Neutrophil (primary cell): ENCODE measurements at regions not wholly inside any gene's neighbourhood (a gene's known extent, or its start where the extent isn't known, plus 50 kb on each side); places are given as distances from the start of the nearest gene placed in this dataset.

Source experiments
- H3K27ac ChIP-seq: fragments of 200-600 bp; sonication (generic); 2 replicates; pipeline ENCODE4 v1.5.1; 2016; ENCODE audit warnings: mild to moderate bottlenecking, moderate library complexity
- H3K27me3 ChIP-seq: fragments of 200-600 bp; sonication (generic); 2 replicates; pipeline ENCODE4 v1.6.0; 2016; ENCODE audit warnings: mild to moderate bottlenecking
- H3K36me3 ChIP-seq: fragments of 200-600 bp; sonication (generic); 2 replicates; pipeline ENCODE4 v1.5.1; 2017
- H3K4me1 ChIP-seq, 2 experiments: fragments of 200-600 bp in 1 of 2; sonication (generic) in 1 of 2; 1 replicate in 1 of 2; 2 replicates in 1 of 2; pipeline versions ENCODE4 v1.5.1 to v1.6.1; 2013 to 2016; ENCODE audit warnings: low read depth in 1 of 2, low read length in 1 of 2, mild to moderate bottlenecking in 1 of 2, moderate library complexity in 1 of 2; ENCODE audit not compliant: control insufficient read depth in 1 of 2, insufficient read depth in 1 of 2
- H3K4me3 ChIP-seq, 2 experiments: fragments of 200-600 bp in 1 of 2; sonication (generic) in 1 of 2; 1 replicate in 1 of 2; 2 replicates in 1 of 2; pipeline ENCODE4 v1.5.1; 2013 to 2016; ENCODE audit warnings: low read depth in 1 of 2, low read length in 1 of 2, mild to moderate bottlenecking in 1 of 2, moderate library complexity in 1 of 2
- H3K9me3 ChIP-seq: fragments of 200-600 bp; sonication (generic); 2 replicates; pipeline ENCODE4 v1.5.1; 2016
- TF ChIP-seq, protein P1 (sequence below): fragments of 200-600 bp; sonication (generic); IDR thresholded peaks from 2 replicates; pipeline ENCODE4 v1.5.1; 2016; ENCODE audit warnings: antibody characterized with exemption

DNA sequence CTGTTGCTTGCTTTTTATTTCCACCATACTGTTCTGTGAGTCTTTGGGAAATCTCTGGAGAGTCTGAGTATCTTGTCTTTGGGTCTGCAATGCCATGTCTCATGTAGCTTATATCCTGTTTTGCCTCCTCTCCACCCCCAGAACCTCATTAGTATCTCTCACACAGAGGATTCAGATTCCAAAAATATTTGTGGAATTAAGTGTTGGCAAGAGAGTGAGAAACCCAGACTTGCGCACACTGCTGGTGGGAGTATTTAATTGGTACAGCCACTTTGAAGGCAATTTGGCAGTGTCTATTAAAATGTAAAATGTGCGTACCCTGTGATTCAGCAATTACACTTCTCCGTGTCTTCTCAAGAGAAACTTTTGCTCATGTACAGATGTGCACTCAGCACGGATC, 68.6 kb downstream of the ZNF621 start:
- H3K4me3 ChIP-seq: no peak overlapping the region

DNA sequence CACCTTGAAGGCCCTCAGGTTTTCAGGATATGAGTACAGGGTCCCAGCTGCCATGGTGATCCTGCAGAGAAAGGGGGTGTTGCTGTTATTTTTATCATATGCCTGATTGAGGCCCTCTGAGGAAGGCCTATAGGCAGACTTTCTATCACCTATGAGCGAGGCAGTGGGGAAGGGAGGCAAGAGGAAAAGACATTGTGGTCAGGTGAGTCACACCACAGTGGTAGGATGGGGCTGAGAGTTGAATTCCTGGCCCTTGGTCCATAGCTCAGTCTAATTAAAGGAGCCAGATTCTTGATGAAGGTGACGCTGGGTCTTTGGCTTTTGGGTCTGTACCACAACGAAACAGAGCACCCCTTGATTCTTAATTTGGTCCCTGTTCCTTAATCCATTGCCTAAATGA, 72.7 kb downstream of the ZNF621 start:
- TF ChIP-seq, protein P1, sequence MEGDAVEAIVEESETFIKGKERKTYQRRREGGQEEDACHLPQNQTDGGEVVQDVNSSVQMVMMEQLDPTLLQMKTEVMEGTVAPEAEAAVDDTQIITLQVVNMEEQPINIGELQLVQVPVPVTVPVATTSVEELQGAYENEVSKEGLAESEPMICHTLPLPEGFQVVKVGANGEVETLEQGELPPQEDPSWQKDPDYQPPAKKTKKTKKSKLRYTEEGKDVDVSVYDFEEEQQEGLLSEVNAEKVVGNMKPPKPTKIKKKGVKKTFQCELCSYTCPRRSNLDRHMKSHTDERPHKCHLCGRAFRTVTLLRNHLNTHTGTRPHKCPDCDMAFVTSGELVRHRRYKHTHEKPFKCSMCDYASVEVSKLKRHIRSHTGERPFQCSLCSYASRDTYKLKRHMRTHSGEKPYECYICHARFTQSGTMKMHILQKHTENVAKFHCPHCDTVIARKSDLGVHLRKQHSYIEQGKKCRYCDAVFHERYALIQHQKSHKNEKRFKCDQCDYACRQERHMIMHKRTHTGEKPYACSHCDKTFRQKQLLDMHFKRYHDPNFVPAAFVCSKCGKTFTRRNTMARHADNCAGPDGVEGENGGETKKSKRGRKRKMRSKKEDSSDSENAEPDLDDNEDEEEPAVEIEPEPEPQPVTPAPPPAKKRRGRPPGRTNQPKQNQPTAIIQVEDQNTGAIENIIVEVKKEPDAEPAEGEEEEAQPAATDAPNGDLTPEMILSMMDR: no peak
- no peak overlapping the region for H3K4me3 ChIP-seq
- H3K27ac ChIP-seq: no peak overlapping the region
- no peaks in the 10 kb centered on the region for H3K9me3 ChIP-seq
- H3K4me1 ChIP-seq: no peaks in the 10 kb centered on the region
- H3K27me3 ChIP-seq: no peaks in the 10 kb centered on the region
- H3K36me3 ChIP-seq: no peaks in the 10 kb centered on the region

More for the DNA sequence above, 68.6 kb downstream of the ZNF621 start:
- H3K27me3 ChIP-seq: no peaks in the 10 kb centered on the region
- TF ChIP-seq, protein P1: no peak
- H3K27ac ChIP-seq: no peak overlapping the region
- H3K9me3 ChIP-seq: no peaks in the 10 kb centered on the region
- H3K36me3 ChIP-seq: no peaks in the 10 kb centered on the region
- H3K4me1 ChIP-seq: no peaks in the 10 kb centered on the region

DNA sequence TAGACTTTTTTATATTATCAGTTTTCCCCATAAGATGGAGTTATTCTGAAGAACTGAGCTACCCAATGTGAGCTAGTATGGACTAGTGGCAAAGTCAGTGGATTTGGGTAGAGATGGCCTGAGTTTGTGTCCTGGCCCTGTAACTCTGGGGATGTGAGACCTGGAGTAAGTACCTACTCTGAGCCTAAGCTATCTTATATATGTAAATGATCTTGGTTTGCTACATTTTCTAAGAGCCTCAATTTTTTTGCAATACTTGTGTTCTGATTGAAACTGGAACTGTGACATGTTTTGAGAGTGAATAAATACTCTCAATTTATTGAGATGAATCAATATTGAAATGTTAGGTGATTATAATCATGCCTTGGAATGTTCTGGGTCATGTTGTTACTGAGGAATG, 73.6 kb downstream of the ZNF621 start:
- Histone ChIP-seq H3K27me3 (no peaks in the 10 kb centered on the region), H3K4me3 (no peak overlapping the region), H3K27ac (no peak overlapping the region), H3K36me3 (no peaks in the 10 kb centered on the region), H3K9me3 (no peaks in the 10 kb centered on the region), H3K4me1 (no peaks in the 10 kb centered on the region)
- TF ChIP-seq, protein P1: no peak

DNA sequence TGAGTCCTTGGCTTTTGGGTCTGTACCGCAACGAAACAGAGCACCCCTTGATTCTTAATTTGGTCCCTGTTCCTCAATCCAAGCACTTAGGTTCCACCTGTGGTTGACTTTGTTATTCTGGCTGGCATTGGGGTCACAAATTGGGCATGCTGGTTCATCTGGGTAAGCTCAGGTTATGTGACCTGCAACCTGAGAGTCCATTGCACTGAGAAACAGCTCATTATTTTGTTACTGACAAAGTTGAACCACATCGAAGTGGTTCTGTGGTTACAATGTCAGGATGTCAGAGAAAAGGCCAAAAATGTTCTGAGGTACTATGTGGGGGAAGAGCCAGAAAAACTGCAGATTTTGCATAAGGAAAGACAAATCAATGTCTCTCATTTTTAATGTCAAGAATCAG, 74.2 kb downstream of the ZNF621 start:
- H3K9me3 ChIP-seq: no peaks in the 10 kb centered on the region
- no peaks in the 10 kb centered on the region for H3K36me3 ChIP-seq
- no peak overlapping the region for H3K27ac ChIP-seq
- no peaks in the 10 kb centered on the region for H3K27me3 ChIP-seq
- TF ChIP-seq, protein P1: no peak
- H3K4me1 ChIP-seq: no peaks in the 10 kb centered on the region
- no peak overlapping the region for H3K4me3 ChIP-seq

DNA sequence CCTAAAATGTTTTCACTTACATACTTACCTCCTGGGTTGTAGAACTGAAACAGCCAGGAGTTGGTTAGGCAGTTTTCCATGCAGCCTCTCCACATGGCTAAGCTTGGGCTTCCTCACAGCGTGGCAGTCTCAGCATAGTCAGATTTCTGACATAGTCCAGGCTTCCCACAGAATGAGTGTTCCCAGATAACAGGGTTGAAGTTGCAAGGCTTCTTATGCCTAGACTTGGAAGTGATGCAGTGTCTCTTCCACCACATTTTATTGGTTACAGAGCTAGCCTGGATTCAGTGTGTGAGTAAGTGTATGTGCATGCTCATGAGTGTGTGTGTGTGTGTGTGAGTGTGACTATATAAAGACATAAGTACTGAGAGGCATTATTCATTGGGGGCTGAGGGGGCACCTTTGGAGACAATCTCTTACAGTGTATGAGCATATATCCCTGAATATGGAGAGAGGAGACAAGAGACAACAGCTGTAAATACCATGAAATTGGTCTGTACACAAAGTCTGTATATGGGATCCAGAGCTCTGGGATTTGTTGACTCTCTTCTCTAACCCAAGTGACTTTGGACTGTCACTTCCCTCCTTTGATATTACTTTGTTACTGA, 78.1 kb downstream of the ZNF621 start:
- TF ChIP-seq, protein P1: no peak
- H3K4me1 ChIP-seq: no peaks in the 10 kb centered on the region
- no peak overlapping the region for H3K4me3 ChIP-seq
- H3K27me3 ChIP-seq: no peaks in the 10 kb centered on the region
- no peaks in the 10 kb centered on the region for H3K36me3 ChIP-seq
- no peak overlapping the region for H3K27ac ChIP-seq
- H3K9me3 ChIP-seq: no peaks in the 10 kb centered on the region

DNA sequence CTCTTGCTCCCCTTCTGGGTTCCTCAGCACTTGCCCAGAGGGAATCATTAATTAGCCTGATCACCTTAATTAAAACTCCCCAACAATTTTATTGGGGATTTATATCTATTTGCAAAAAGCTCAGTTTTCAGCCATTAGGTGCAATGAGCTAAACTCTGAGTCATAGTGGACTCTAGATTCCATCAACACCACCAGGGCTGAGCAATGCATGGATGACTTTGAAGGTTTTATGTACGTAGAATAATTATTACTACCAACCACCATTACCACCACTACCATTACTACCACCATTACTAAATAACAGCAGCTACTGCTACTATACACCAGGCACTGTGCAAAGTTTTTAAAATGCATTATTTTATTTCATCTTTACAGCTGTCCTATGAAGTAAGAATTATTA, 81.2 kb downstream of the ZNF621 start:
- no peaks in the 10 kb centered on the region for H3K4me1 ChIP-seq
- TF ChIP-seq, protein P1: no peak

More for the DNA sequence above, 81.2 kb downstream of the ZNF621 start:
- H3K36me3 ChIP-seq: no peaks in the 10 kb centered on the region
- H3K27ac ChIP-seq: no peak overlapping the region
- no peaks in the 10 kb centered on the region for H3K27me3 ChIP-seq
- H3K4me3 ChIP-seq: no peak overlapping the region
- H3K9me3 ChIP-seq: no peaks in the 10 kb centered on the region
